Retina (tissue), 1 donor: ENCODE measurements at regions not wholly inside any gene's neighbourhood (a gene's known extent, or its start where the extent isn't known, plus 50 kb on each side); places are given as distances from the start of the nearest gene placed in this dataset.

ENCODE experiments used
- DNase-seq: peaks from one replicate; pipeline ENCODE4 v3.0.0-alpha.2; 2016

DNA sequence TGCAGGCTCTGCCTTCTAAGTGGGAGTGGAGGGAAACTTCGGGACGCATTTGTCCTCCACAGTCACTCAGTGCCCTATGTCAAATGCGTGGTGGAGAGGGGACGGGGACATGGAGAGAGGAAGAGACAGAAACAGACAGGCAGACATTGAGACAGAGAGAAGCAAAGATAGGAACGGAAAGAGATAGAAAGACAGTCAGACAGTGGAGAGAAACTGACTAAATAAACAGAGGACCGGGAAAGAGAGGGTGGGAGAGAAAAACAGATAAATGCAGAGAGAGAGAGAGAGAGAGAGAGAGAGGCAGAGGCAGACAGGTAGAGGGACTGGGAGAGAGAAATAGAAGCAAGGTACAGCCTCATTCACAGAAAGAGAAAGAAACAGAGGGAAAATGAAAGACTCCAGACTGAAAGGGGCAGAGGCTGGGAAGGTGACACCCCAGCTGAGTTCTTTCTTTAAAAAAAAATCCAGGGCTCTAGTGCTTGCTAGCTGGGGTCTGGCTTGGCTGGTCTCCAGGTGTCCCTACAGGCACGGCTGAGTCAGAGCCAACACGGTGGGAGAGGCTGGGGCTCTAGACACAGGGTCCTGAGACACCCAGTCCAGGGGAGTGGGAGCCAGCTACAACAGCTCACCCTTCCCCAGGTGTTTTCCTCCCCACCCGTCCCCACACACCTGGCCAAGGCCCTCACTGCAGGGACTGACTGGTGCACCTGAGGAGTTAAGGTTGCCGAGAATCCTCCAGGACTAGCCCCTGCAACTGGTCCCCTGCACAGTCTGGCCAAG lies 506.1 kb upstream of the PROK2 start:
- DNase-seq = no peak

DNA sequence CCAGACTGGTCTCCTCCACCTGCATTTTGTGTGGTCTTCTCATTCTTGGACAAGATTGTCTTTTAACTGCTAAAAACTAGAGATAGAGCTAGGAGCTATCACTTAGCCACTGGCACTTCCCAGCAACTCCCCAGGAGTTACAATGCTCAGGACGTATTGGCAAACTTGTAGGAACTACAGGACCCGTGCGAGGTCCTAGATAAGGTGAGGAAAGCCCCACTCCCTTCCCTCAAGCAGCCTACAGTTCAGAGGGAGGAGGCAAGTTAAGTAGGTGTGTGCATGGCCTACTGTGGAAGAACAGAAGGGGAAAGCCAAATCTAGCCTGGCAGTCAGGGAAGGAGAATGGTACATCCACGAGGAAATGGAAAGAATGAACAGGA lies 504.7 kb upstream of the PROK2 start:
- DNase-seq = no peak

DNA sequence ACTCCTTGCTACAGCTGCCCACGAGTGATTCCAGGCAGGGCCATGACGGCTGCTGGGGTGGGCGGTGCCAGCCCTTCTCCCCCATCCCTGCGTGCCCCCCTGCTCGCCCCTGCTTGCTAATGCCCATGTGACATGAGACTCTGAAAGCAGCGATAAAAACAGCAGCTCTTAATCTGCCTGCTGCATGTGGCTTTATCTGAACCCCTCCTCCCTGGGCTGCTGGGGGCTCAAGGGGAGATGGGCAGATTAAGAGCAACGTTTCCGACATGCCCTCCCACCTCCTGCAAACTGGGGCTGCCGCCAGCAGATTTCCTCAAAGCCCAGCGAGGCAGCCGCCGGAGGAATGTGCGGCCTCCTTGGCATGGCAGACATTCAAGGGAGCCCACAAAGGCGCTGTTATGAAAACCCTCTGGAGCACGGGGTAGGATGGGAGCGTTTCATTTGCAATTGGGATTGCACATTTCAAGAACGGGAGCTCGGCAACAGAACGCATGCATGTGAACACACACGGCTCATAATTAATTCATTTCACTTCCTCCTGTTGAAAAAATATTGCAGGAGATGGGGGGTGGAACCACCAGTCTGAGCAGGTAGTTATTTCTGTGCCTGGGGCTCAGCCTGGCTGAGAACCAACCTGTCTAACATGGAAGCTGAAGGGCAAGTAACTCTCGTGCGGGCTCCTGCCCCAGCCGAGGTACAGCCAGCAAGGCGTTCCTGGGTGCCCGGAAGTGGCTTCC lies 504.2 kb upstream of the PROK2 start:
- DNase-seq = peak; percentile 84

DNA sequence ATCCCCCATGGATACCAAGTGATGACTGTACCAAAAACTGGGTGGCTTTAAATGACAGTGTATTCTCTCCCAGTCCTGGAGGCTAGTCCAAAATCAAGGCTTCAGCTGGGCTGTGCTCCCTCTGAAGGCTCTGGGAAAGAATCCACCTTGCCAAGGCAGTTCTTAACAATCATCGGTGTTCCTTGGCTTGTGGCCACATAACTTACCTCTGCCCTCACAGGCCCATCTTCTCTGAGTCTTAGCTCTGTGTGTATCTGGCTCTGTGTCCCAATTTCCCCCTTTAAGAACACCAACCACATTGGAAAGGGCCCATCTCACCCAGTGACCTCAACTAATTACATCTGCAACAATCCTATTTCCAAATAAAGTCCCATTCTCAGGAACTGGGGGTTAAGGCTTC lies 503.0 kb upstream of the PROK2 start:
- DNase-seq = no peak

DNA sequence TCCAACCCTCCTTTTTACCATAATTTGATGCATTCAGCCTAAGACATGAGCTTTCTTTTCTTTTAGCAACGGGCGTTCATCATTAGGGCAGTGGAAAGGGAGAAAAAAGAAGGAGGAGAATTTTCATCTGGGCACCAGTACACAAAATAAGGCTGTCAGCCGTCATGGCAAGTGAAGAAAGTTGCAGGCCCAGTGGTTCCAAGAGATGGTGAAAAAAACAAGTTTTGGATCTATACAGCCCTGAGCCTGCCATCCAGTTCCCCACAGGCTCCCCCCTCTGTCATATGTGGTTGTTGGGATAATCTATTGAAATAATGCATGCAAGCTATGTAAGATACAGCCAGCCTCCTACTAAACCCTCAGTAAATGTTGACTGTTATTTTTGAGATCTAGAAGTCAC lies 500.6 kb upstream of the PROK2 start:
- DNase-seq = no peak

DNA sequence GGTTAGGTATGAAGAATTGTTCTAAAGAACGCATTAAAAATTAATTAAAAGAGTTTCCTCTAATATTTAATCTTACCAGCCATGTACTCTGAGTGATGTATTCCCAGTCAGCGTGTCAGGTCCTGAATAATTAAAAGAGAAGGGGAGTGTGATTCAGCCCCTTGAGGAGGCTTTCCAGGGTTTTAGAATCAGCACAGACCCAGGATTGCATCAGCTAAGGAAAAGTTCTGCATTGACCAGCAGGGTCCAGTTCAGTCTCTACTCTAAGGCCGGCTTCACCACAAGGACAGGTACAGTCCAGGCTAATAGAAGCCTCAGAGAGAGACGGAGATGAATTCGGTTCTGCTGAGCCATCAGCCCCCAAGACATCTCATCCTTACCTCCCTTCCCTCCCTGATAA lies 499.5 kb upstream of the PROK2 start:
- no peak for DNase-seq

DNA sequence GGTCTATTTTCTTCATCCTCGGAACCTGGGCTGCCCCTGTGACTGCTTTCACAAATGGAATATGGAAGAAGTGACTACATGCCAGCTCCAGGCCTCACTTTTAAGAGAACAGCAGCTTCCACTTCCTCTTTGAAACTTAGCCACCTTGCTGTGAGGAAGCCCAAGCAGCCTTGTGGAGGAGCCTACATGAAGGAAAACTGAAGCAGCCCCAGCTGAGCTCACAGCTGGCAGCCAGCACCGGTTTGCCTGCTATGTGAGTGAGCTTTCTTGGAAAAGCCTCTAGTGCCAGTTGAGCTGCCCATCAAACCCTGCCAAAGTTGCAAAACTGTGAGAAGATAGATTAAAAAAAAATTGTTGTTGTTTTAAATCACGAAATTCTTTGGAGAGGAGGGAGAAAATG lies 498.0 kb upstream of the PROK2 start:
- no peak for DNase-seq

DNA sequence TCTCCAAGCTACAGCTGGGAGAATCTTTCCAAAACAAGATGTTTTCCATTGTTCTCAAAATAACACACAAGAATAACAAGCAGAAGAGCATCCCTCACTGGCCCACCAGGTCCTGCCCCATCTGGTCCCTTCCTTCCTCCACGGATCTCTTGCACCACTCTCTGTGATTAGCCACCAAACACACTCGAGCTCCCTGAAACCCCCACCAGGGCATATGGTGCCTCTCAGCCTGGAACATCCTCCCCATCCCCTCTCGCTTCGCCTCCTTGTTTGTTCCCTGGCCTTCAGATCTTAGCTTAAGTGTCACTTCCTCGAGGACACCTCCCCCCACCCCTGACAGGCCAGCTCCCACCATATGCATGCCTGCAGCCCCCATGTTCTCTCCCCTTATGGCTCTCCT lies 496.6 kb upstream of the PROK2 start:
- no peak for DNase-seq

DNA sequence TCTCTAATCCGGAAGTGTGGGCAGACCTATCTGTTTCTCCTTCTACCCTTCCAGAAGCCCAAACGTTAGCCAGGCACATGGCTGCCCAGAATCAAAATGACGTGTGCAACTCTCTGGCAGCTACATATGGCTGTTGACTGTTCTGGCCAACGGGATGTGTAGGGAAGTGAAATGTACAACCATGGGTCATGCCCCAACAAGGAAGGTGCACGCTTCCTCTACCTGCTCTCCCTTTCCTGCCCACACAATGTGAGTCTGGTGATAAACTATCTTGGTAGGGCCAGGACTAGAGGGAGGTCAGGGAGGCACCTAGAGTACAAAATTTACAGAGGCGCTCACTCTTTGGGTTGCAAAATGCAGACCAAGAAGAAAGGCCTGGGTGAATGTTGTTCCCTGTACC lies 495.9 kb upstream of the PROK2 start:
- no peak for DNase-seq

DNA sequence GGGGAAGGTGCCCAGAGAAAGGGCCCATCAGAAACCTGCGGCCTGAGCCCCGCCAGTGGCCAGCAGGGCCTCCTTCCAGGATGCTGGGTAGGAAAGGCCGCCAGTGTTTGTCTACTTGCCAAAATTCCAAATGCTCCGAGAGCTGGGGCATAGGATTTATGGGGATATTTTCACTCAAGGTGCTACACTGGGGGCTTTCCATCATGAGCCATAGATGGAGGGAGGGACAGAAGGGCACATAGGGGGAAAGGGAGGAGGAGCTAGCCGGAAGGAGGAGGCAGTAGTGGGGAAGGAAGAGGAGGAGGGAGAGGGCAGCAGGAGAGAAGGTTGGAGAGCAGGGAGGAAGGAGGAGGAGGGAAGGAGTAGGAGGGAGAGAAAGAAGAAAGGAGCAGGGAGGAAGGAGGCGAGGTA lies 494.7 kb upstream of the PROK2 start:
- DNase-seq = no peak

DNA sequence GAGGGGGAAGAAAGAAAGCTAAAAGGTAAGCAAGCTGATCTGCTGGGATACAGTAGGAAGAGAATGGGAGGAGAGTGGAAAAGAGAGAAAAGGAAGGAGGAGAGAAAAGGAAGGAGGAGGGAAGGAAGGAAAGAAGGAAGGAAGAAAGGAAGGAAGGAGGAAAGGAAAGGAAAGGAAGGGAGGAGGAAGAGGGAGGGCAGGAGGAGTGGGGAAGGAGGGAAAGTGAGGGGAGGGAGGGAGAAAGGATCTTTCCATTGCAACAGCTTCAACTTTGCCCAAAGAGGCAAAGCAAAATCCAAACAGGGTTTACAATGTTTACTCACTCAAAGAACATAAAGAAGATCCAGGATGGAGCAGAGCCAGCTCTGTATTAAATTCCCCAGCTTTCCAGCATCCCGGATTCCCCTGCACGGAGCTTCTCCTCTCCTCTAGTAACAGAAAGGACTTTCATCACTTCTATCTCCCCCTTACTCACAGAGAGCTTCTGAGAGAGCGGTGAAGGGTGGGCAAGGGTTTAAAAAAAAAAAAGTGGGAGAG lies 494.2 kb upstream of the PROK2 start:
- no peak for DNase-seq

DNA sequence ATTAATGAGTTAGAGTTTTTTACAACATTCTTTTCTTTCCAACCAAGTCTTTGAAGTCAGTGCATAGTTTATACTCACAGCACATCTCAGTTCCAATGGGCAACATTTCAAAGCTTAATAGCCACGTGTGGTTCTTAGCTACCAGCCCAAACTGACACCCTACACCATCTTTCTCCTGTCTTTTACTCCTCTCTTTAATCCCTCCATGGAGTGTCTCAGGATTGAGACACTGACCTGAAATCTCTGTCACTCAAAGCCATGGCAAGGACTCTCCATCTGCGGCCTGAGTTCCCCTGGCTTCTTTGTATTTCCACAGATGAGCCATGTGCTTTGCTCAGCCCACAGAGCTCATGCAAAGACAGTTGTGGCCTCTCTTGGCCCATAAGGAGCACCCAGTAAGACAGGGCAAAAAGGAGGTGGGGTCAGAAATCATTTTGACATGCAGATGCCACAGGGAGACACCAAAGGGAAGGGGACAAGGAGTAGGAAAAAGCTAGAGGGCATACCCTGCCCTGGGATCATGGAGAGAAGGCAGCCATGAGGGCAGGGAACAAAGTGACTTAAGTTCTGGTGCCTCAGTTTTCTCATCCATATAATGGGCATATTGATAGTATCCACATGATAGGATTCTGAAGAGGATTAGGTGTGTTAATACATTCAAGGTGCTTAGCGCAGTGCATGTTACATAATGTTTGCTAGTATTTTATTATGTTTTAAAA lies 493.6 kb upstream of the PROK2 start:
- DNase-seq = no peak

DNA sequence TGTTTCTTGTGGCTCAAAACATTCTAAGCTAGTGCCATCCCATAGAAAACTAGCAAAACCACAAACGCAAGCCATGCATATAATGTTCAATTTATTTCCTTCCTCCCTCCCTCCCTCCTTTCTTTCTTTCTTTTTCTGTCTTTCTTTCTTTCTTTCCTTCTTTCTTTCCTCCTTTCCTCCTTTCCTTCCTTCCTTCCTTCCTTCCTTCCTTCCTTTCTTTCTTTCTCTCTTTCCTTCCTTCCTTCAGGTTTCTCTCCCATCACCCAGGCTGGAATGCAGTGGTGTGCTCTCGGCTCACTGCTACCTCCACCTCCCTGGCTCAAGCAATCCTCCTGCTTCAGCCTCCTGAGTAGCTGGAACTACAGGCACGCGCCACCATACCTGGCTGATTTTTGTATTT lies 492.8 kb upstream of the PROK2 start:
- DNase-seq = no peak

DNA sequence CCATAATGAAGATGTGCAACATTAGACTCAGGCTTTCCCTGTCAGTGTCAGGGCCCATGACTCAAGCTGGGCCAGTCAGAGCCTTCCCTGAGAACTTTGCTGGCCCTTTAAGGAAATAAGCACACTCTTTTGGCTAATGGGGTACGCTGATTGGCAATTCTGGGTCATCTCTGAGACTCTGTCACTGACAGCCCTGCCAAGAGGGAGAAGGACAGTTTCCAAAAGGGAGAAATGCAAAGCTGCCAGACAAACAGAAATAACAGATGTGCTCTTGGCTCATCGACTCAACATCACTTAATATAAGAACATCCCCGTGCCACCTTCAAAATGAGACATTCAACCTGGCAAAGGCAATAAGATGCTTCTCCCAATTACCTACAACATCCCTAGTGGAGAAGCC lies 491.9 kb upstream of the PROK2 start:
- no peak for DNase-seq

DNA sequence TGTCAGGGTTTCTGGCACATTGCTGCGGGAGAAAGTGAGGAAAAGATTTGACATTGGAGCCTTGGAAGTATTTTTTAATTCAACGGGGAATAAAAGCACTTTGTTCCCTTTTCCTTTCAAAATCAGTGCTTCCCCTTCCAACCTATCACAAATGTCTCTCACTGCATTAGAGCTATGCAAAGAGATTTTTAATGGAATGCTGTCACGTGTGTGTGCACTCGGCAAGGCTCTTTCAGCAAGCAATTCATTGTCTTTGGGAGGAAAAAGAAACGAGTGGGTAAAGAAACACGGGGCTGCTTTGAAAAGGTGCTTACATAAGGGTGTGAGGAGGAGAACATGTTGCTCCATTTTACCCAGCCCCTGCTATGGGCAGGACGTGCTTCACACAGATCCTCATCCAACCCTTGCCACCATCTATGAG lies 490.4 kb upstream of the PROK2 start:
- no peak for DNase-seq

DNA sequence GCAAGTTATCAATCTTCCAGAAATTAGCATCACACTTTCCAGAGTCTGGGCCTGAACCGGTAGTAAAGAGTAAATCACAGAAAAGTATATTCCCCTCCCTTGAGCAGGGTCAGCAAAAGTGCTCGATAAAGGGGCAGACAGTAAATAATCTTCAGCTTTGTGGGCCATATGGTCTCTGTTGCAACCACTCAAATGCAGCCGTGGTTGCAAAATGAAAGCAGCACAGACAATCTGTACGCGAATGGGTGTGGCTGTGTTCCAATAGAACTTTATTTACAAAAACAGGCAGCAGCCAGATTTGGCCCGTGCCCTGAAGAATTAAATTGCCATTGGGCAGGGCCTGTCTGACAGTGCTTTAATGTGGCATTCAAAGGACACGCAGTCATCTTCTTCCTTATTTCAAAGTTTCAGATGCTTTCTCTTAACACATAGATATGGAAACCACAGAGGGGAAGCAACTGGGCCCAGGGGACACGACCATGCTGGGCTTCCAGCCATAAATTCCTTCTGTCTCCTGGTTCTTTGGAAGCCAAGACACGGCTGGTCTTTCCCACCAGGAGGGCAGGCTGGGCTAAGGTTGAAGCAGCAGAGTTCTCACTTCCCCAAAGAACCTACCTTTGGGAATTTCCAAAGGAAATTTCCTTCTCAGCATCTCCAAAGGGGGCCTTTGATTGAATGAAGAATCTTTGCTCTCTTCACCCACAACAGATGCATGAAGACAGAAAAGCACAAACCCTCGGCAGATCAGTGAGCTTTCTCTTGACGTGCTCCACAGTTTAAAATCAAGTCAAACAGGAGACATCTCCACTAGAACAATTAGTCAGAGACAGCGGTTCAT lies 489.8 kb upstream of the PROK2 start:
- no peak for DNase-seq

DNA sequence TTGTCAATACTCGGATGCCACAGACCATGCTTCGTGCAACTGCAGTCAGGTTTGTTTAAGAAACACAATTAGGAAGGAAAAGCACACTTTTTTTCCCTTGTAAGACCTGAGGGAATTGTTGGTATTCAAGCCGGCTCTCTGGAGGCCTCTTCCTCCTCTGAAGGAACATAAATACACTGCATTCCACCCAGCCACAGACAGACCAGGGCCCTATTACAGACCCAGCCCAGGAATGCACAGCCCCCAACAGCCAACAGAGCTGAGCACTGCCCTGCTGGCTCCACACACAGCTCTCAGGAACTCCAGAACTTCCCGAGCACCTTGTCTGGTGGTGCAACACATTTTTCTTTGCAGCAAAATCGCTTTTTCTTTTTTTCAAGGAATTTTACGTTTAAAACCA lies 488.7 kb upstream of the PROK2 start:
- no peak for DNase-seq

DNA sequence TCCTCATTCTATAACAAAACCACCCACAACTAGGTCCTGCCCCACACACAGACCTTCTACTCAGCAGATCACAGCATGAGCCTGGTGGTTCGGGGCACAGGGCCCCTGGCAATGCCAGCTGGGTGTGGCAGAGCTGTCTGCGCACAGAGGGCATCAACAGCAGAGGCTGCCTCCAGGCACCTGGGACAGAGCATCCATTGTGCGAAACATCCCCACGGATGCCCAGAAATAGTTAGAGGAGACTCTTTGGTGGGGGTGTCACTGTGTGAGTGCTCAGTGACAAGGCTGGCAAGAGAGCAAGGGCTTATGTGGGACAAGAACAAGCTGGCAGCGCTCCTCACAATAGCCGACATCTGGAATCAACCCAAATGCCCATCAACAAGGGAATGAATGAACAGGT lies 487.4 kb upstream of the PROK2 start:
- DNase-seq = no peak

DNA sequence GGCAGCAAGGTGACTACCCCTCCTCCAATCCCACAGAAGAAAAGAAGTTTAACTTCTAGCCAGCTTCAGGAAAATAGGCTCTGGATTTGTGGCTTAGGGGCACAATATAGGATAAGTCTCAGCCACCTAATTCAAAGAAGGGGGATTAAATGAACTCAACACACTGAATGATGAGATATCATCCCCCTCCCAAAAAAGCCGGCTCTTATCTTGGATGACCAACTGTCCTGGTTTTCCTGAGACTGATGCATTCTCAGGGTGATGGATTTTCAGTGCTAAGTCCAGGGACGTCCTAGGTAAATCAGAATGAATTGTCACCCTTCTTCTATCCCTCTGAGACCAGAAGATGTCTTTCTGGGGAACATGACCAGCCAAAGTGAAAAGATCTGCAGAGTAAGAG lies 487.0 kb upstream of the PROK2 start:
- DNase-seq = no peak

DNA sequence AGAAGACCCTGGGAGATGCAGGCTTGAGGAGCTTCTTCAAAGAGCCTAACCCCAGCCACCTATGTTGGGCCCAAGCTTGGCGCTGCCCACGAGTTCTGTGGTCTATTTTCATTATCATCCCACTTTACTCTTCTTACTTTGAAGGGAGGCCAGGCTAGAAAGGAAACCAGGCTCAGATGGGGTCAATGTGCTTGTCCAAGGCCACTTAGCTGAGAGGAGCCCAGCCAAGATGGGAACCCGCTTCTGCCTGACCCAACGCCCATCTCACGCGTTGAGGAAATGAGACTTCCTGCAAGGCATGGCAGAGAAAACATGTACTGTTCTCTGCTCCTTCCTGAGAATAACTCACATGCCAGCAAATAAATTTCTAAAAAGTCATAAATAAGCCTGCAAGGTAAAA lies 486.3 kb upstream of the PROK2 start:
- no peak for DNase-seq

DNA sequence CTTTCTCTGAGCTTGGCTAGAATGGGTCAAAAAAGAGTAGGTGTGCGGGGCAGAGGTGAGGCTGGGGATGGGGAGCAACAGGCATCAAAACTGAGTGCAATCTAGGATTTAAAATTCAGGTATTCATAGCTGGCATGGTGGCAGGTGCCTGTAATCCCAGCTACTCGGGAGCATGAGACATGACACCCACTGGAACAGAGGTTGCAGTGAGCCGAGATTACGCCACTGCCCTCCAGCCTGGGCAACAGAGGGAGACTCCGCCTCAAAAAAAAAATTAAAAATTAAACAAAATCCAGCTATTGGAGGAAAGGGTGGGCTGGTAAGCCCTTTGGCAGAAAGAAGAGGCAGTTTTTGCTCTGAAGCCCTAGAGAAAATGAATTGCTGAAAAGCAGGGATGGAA lies 485.8 kb upstream of the PROK2 start:
- DNase-seq = no peak

DNA sequence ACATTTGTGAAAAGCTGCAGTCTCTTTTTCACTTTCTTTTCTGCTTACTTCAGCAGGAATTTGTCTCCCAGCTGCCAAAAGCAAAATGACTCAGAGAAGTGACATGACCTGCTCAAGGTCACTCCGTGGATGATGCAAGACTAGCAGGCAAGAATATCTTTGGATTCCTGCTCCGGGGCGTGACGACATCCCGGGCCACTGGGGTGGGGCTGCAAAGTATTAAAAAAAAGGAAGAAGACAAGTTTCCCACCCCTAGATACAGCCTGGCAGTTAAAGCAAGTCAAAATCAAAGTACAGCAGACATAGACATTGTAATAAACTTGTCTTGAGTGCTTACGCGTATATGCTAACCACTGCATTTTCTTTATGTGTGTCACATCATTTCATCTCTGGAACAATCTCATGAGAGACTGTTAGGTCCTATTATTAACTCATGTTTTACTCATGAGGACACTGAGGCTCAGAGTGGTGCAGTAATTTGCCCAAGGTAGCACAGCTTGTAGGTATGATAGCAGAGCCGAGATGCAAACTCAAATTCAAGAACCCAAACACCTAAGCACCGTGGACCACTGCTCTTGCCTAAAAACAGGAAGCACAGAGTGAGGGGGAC lies 485.2 kb upstream of the PROK2 start:
- DNase-seq = no peak
